HG03175 (cell line): ENCODE measurements at regions not wholly inside any gene's neighbourhood (a gene's known extent, or its start where the extent isn't known, plus 50 kb on each side); places are given as distances from the start of the nearest gene placed in this dataset.
A peak's percentile ranks its signal among the peaks of the same experiment; 100 is the strongest.
"Not testable (repeated sequence)": the region's sequence is repeated elsewhere in the genome, so short reads cannot be mapped to it uniquely, and the experiment has no call there.

ENCODE experiments used
- ATAC-seq: cut with Tn5 transposase; IDR thresholded peaks from one replicate; pipeline ENCODE4 v1.9.1; 2021; ENCODE audit warnings: mild to moderate bottlenecking, moderate library complexity; ENCODE audit not compliant: unreplicated experiment

- no peak for ATAC-seq
Measured at GRCh38 chr11:42674436-42674835, 637.4 kb upstream of the API5 start.

GRCh38 chr11:42707541-42707940 lies 604.3 kb upstream of the API5 start:
- no peak for ATAC-seq

GRCh38 chr11:42709216-42709615 lies 602.6 kb upstream of the API5 start:
- ATAC-seq: no peak

- ATAC-seq: no peak
Measured at GRCh38 chr11:42713279-42713678, 598.5 kb upstream of the API5 start.

GRCh38 chr11:42713753-42714152 lies 598.0 kb upstream of the API5 start:
- no peak for ATAC-seq

- no peak for ATAC-seq
Measured at GRCh38 chr11:42720716-42721563, 590.9 kb upstream of the API5 start.

- no peak for ATAC-seq
Measured at GRCh38 chr11:42727879-42728278, 583.9 kb upstream of the API5 start.

- no peak for ATAC-seq
Measured at GRCh38 chr11:42762348-42762747, 549.4 kb upstream of the API5 start.

GRCh38 chr11:42764936-42765335 lies 546.9 kb upstream of the API5 start:
- ATAC-seq: no peak

- no peak for ATAC-seq
Measured at GRCh38 chr11:42768576-42768975, 543.2 kb upstream of the API5 start.

- ATAC-seq: peak; percentile 77
Measured at GRCh38 chr11:42770444-42771065, 541.2 kb upstream of the API5 start.

- no peak for ATAC-seq
Measured at GRCh38 chr11:42772886-42773285, 538.9 kb upstream of the API5 start.

- no peak for ATAC-seq
Measured at GRCh38 chr11:42773729-42774128, 538.1 kb upstream of the API5 start.

- ATAC-seq: no peak
Measured at GRCh38 chr11:42774567-42774966, 537.2 kb upstream of the API5 start.

GRCh38 chr11:42777776-42778175 lies 534.0 kb upstream of the API5 start:
- ATAC-seq: no peak

- no peak for ATAC-seq
Measured at GRCh38 chr11:42778193-42778592, 533.6 kb upstream of the API5 start.

- no peak for ATAC-seq
Measured at GRCh38 chr11:42779555-42779954, 532.2 kb upstream of the API5 start.

- no peak for ATAC-seq
Measured at GRCh38 chr11:42786981-42787380, 524.8 kb upstream of the API5 start.

- not testable (repeated sequence) for ATAC-seq
Measured at GRCh38 chr11:42795483-42795882, 516.3 kb upstream of the API5 start.

- ATAC-seq: no peak
Measured at GRCh38 chr11:42800041-42800440, 511.8 kb upstream of the API5 start.

GRCh38 chr11:42802201-42802899 lies 509.4 kb upstream of the API5 start:
- no peak for ATAC-seq

GRCh38 chr11:42806191-42806590 lies 505.6 kb upstream of the API5 start:
- no peak for ATAC-seq
